ENCODE measurements at regions not wholly inside any gene's neighbourhood (a gene's known extent, or its start where the extent isn't known, plus 50 kb on each side); places are given as distances from the start of the nearest gene placed in this dataset.

- TF ChIP-seq CTCF (conservative IDR thresholded peaks at IDR 0.05 in 1 of 2, IDR thresholded peaks at IDR 0.05 in 1 of 2; ENCODE audit: low read depth in 1 of 2, low read length in 2 of 2) (no peak), EZH2 (IDR thresholded peaks at IDR 0.05; ENCODE audit: low read length, missing control alignments) (no peak)
These were observed 100.3 kb upstream of the MBOAT2 start for GRCh38 chr2:9103663-9104277.

All from fibroblast of lung (primary cell).